GM23338 (cell line): ENCODE measurements at regions not wholly inside any gene's neighbourhood (a gene's known extent, or its start where the extent isn't known, plus 50 kb on each side); places are given as distances from the start of the nearest gene placed in this dataset.

Experiments used
- ATAC-seq: fragments of 200-7000 bp; cut with Tn5 transposase; 3 replicates; pipeline ENCODE4 v1.9.1; 2020
- DNase-seq: peaks from one replicate; pipeline ENCODE4 v3.0.0-alpha.2; 2015; ENCODE audit warnings: low spot score
- H2AFZ ChIP-seq: fragments of 200-600 bp; sonication (generic); 2 replicates; pipeline ENCODE4 v1.8.0; 2016; ENCODE audit warnings: antibody characterized with exemption, mild to moderate bottlenecking, moderate library complexity
- H3F3A ChIP-seq: fragments of 200-600 bp; sonication (generic); replicated peaks from 2 replicates; pipeline ENCODE4 v1.8.0; 2017; ENCODE audit warnings: antibody characterized with exemption, mixed run types, low read depth
- H3K27ac ChIP-seq: fragments of 200-600 bp; sonication (generic); 2 replicates; pipeline ENCODE4 v1.6.1; 2016; ENCODE audit warnings: low read depth
- H3K27me3 ChIP-seq: fragments of 200-600 bp; sonication (generic); 2 replicates; pipeline ENCODE4 v1.8.0; 2016; ENCODE audit warnings: mild to moderate bottlenecking, mixed run types, moderate library complexity; ENCODE audit not compliant: insufficient read depth
- H3K36me3 ChIP-seq: fragments of 200-600 bp; sonication (generic); 2 replicates; pipeline ENCODE4 v1.8.0; 2016; ENCODE audit warnings: mild to moderate bottlenecking; ENCODE audit not compliant: insufficient read depth
- H3K4me1 ChIP-seq: fragments of 200-600 bp; sonication (generic); 2 replicates; pipeline ENCODE4 v1.8.0; 2016; ENCODE audit warnings: mild to moderate bottlenecking, moderate library complexity; ENCODE audit not compliant: insufficient read depth
- H3K4me2 ChIP-seq: fragments of 200-600 bp; sonication (generic); 2 replicates; pipeline ENCODE4 v1.7.1; 2017; ENCODE audit warnings: mixed run types
- H3K4me3 ChIP-seq: fragments of 200-600 bp; sonication (generic); 2 replicates; pipeline ENCODE4 v1.6.1; 2016; ENCODE audit warnings: mixed run types
- H3K79me2 ChIP-seq: fragments of 200-600 bp; sonication (generic); replicated peaks from 2 replicates; pipeline ENCODE4 v1.8.0; 2017; ENCODE audit warnings: mild to moderate bottlenecking; ENCODE audit not compliant: insufficient read depth
- H3K9me2 ChIP-seq: fragments of 200-600 bp; sonication (generic); 2 replicates; pipeline ENCODE4 v1.8.0; 2017; ENCODE audit not compliant: insufficient read depth
- H4K20me1 ChIP-seq: fragments of 200-600 bp; sonication (generic); replicated peaks from 2 replicates; pipeline ENCODE4 v1.8.0; 2017; ENCODE audit warnings: mild to moderate bottlenecking; ENCODE audit not compliant: insufficient read depth
- H3K27ac Mint-ChIP-seq: 2 replicates; pipeline ENCODE4 v1.8.0; 2020; ENCODE audit warnings: inconsistent platforms, mild to moderate bottlenecking, moderate library complexity, mixed read lengths
- H3K27me3 Mint-ChIP-seq: 3 replicates; pipeline ENCODE4 v1.8.0; 2022; ENCODE audit warnings: low read depth, mild to moderate bottlenecking, moderate library complexity, mixed read lengths, inconsistent platforms; ENCODE audit not compliant: insufficient read depth, poor library complexity
- H3K36me3 Mint-ChIP-seq: 3 replicates; pipeline ENCODE4 v1.8.0; 2021; ENCODE audit warnings: low read depth, mild to moderate bottlenecking, inconsistent platforms, moderate library complexity, mixed read lengths
- H3K4me1 Mint-ChIP-seq: 3 replicates; pipeline ENCODE4 v1.8.0; 2020; ENCODE audit warnings: mild to moderate bottlenecking, inconsistent platforms, mixed read lengths
- H3K4me3 Mint-ChIP-seq: 3 replicates; pipeline ENCODE4 v1.8.0; 2021; ENCODE audit warnings: moderate library complexity, mild to moderate bottlenecking, inconsistent platforms, mixed read lengths
- H3K9me3 Mint-ChIP-seq: 3 replicates; pipeline ENCODE4 v1.8.0; 2020; ENCODE audit warnings: moderate library complexity, mild to moderate bottlenecking, inconsistent platforms, mixed read lengths
- CREB1 ChIP-seq: fragments of 250-450 bp; sonication (Bioruptor Pico); IDR thresholded peaks from 2 replicates; pipeline ENCODE4 v1.5.0; 2020; ENCODE audit warnings: low read depth, mild to moderate bottlenecking, moderate library complexity
- CTCF ChIP-seq, 2 experiments: fragments of 200-600 bp in 1 of 2; sonication (generic) in 1 of 2; conservative IDR thresholded peaks; 2 replicates each; pipeline versions ENCODE4 v1.5.1 to v1.6.1; 2016 to 2017; ENCODE audit warnings: antibody characterized with exemption in 2 of 2, low read depth in 2 of 2, mild to moderate bottlenecking in 2 of 2, moderate library complexity in 1 of 2
- ETS1 ChIP-seq: IDR thresholded peaks from 2 replicates; pipeline ENCODE4 v1.6.1; 2016; ENCODE audit warnings: antibody characterized with exemption
- EZH2 ChIP-seq: fragments of 200-600 bp; sonication (generic); IDR thresholded peaks from one replicate; pipeline ENCODE4 v1.8.0; 2017; ENCODE audit warnings: antibody characterized with exemption, mild to moderate bottlenecking, low read depth; ENCODE audit not compliant: unreplicated experiment
- EZH2phosphoT487 ChIP-seq: fragments of 200-600 bp; sonication (generic); IDR thresholded peaks from one replicate; pipeline ENCODE4 v1.8.1; 2018; ENCODE audit warnings: antibody characterized with exemption; ENCODE audit not compliant: unreplicated experiment
- JUNB ChIP-seq: IDR thresholded peaks from one replicate; pipeline ENCODE4 v1.6.1; 2016; ENCODE audit warnings: antibody characterized with exemption; ENCODE audit not compliant: unreplicated experiment
- NANOG ChIP-seq: IDR thresholded peaks from 2 replicates; pipeline ENCODE4 v1.6.1; 2016; ENCODE audit warnings: antibody characterized with exemption, borderline replicate concordance
- POLR2AphosphoS5 ChIP-seq: IDR thresholded peaks from 2 replicates; pipeline ENCODE4 v1.6.1; 2016; ENCODE audit warnings: antibody characterized with exemption, low read depth
- REST ChIP-seq: IDR thresholded peaks from one replicate; pipeline ENCODE4 v1.6.1; 2018; ENCODE audit warnings: antibody characterized with exemption; ENCODE audit not compliant: unreplicated experiment
- STAT1 ChIP-seq: IDR thresholded peaks from one replicate; pipeline ENCODE4 v1.6.1; 2016; ENCODE audit warnings: antibody characterized with exemption; ENCODE audit not compliant: unreplicated experiment
- ZNF114 ChIP-seq: fragments of 250-450 bp; sonication (Bioruptor Pico); IDR thresholded peaks from 2 replicates; pipeline ENCODE4 v1.5.0; 2020; ENCODE audit warnings: mild to moderate bottlenecking, moderate library complexity
- ZNF331 ChIP-seq: fragments of 250-450 bp; sonication (Bioruptor Pico); IDR thresholded peaks from 2 replicates; pipeline ENCODE4 v1.5.0; 2020; ENCODE audit warnings: low read depth, mild to moderate bottlenecking, moderate library complexity
- ZNF462 ChIP-seq: fragments of 250-450 bp; sonication (Bioruptor Pico); IDR thresholded peaks from 2 replicates; pipeline ENCODE4 v1.5.0; 2020; ENCODE audit warnings: mild to moderate bottlenecking, moderate library complexity

- Histone ChIP-seq H3K79me2 (no peaks in the 10 kb centered on the region), H3K9me2 (peaks cover 4% of the 10 kb centered on the region; the same call in 1 of the 2 replicates), H3K36me3 (no peaks in the 10 kb centered on the region), H3K4me2 (no peak overlapping the region), H3K27ac (no peak overlapping the region), H3K4me3 (no peak overlapping the region), H4K20me1 (no peaks in the 10 kb centered on the region), H2AFZ (no peak overlapping the region), H3K4me1 (peaks cover 2% of the 10 kb centered on the region; the same call in 1 of the 2 replicates), H3F3A (no peaks in the 10 kb centered on the region), H3K27me3 (no peaks in the 10 kb centered on the region)
- DNase-seq (no peak), ATAC-seq (no peak)
- no peak for TF ChIP-seq ZNF462 (CRISPR knock-in tag)
- no peak for TF ChIP-seq ETS1
- TF ChIP-seq ZNF114 (CRISPR knock-in tag) = no peak
- no peak for TF ChIP-seq STAT1
- TF ChIP-seq CTCF (conservative IDR thresholded peaks at IDR 0.05; ENCODE audit: low read depth in 2 of 2) = no peak
- no peak for TF ChIP-seq EZH2phosphoT487
- no peak for TF ChIP-seq POLR2AphosphoS5
- TF ChIP-seq JUNB = no peak
- TF ChIP-seq CREB1 (CRISPR knock-in tag) = no peak
- no peak for TF ChIP-seq REST
- no peak for TF ChIP-seq ZNF331 (CRISPR knock-in tag)
- no peak for TF ChIP-seq EZH2
- no peak for TF ChIP-seq NANOG
- Mint-ChIP-seq H3K27ac (no peak overlapping the region), H3K4me1 (peaks cover 4% of the 10 kb centered on the region), H3K27me3 (peaks cover 4% of the 10 kb centered on the region), H3K9me3 (no peaks in the 10 kb centered on the region), H3K4me3 (no peak overlapping the region), H3K36me3 (no peaks in the 10 kb centered on the region)
Observed at GRCh38 chr2:118246726-118247125, 158.5 kb downstream of the INSIG2 start.
